K562 (cell line): ENCODE measurements at regions not wholly inside any gene's neighbourhood (a gene's known extent, or its start where the extent isn't known, plus 50 kb on each side); places are given as distances from the start of the nearest gene placed in this dataset.

Source experiments
- ATAC-seq: fragments of 200-7000 bp; cut with Tn5 transposase; 3 replicates; pipeline ENCODE4 v1.9.1; 2020; ENCODE audit warnings: moderate library complexity
- BruUV-seq: library from RNA; stranded (reverse); fragments of 400-500 nt; replicated peaks from 2 replicates; lab custom pipeline; 2021; lab: Mats Ljungman, UMichigan
- CTCF ChIA-PET: fragments of 300-600 bp; formaldehyde crosslinking; extraction: SDS; loops from one replicate; lab custom pipeline; 2021; ENCODE audit warnings: low intra/inter-chr PET ratio; lab: Yijun Ruan, JAX
- POLR2A ChIA-PET: fragments of 300-600, 350-650 bp; sonication (Branson Sonifier 250); formaldehyde crosslinking; extraction: SDS; loops from one replicate; lab custom pipeline; 2021; ENCODE audit warnings: antibody characterized with exemption, inconsistent platforms; lab: Yijun Ruan, JAX
- DNase-seq, 4 experiments: peaks; one replicate each; pipeline versions ENCODE4 v3.0.0 to v3.0.0-alpha.2; 2011 to 2018; ENCODE audit warnings: low spot score in 3 of 4, mixed read lengths in 3 of 4; ENCODE audit errors: extremely low read depth in 1 of 4
- FAIRE-seq: peaks from 2 replicates; lab custom pipeline; 2011; peaks lifted over from hg19 to GRCh38; lab: Jason Lieb, UNC
- H2AFZ ChIP-seq: 2 replicates; pipeline ENCODE4 v1.6.0; 2011; ENCODE audit warnings: low read depth, low read length, control low read depth, inconsistent platforms
- H3K27ac ChIP-seq: fragments of 200-600 bp; 3 replicates; pipeline ENCODE4 v1.8.0; 2011; ENCODE audit warnings: low read depth, mild to moderate bottlenecking, control low read depth, inconsistent platforms, low read length, moderate library complexity, mixed read lengths; ENCODE audit errors: extremely low read depth
- H3K27me3 ChIP-seq, 2 experiments: fragments of 300-600 bp in 1 of 2; 2 replicates in 1 of 2; 3 replicates in 1 of 2; pipeline versions ENCODE4 v1.6.0 to v1.8.0; 2011; ENCODE audit warnings: inconsistent platforms in 2 of 2, low read length in 2 of 2, mild to moderate bottlenecking in 1 of 2, mixed read lengths in 1 of 2, moderate library complexity in 1 of 2; ENCODE audit not compliant: control insufficient read depth in 2 of 2, insufficient read depth in 2 of 2
- H3K36me3 ChIP-seq: fragments of 300-600 bp; 3 replicates; pipeline ENCODE4 v1.8.0; 2011; ENCODE audit warnings: mild to moderate bottlenecking, low read length, inconsistent platforms; ENCODE audit not compliant: control insufficient read depth, insufficient read depth
- H3K4me1 ChIP-seq, 2 experiments: fragments of 200-600 bp in 1 of 2; replicated peaks in 1 of 2; 2 replicates in 1 of 2; 3 replicates in 1 of 2; pipeline versions ENCODE4 v1.5.1 to v1.8.0; 2011; ENCODE audit warnings: inconsistent platforms in 2 of 2, low read length in 2 of 2, mild to moderate bottlenecking in 1 of 2, mixed read lengths in 1 of 2, moderate library complexity in 1 of 2; ENCODE audit not compliant: control insufficient read depth in 2 of 2, insufficient read depth in 2 of 2
- H3K4me2 ChIP-seq: 2 replicates; pipeline ENCODE4 v1.6.1; 2011; ENCODE audit warnings: low read length, control low read depth, inconsistent platforms, mixed read lengths; ENCODE audit not compliant: insufficient read depth
- H3K4me3 ChIP-seq: fragments of 200-600 bp; sonication (generic), shearing (Covaris generic); 2 replicates; pipeline ENCODE4 v1.5.1; 2016; ENCODE audit warnings: control low read depth, inconsistent platforms
- H3K79me2 ChIP-seq: fragments of 200-600 bp; 3 replicates; pipeline ENCODE4 v1.8.0; 2011; ENCODE audit warnings: low read length, inconsistent platforms; ENCODE audit not compliant: control insufficient read depth, insufficient read depth
- H3K9ac ChIP-seq, 2 experiments: 2 replicates each; pipeline versions ENCODE4 v1.6.0 to v1.6.1; 2011; ENCODE audit warnings: low read depth in 2 of 2, low read length in 2 of 2, control low read depth in 1 of 2, inconsistent platforms in 1 of 2, mild to moderate bottlenecking in 1 of 2, mixed read lengths in 1 of 2; ENCODE audit not compliant: insufficient read depth in 1 of 2
- H3K9me1 ChIP-seq: one replicate; pipeline ENCODE4 v1.6.0; 2011; ENCODE audit warnings: inconsistent platforms, mild to moderate bottlenecking, low read length, moderate library complexity; ENCODE audit not compliant: control insufficient read depth, insufficient read depth
- H3K9me3 ChIP-seq: replicated peaks from 2 replicates; pipeline ENCODE4 v1.5.1; 2011; ENCODE audit warnings: low read depth, low read length, inconsistent platforms; ENCODE audit not compliant: control insufficient read depth, insufficient read depth
- H4K20me1 ChIP-seq: replicated peaks from 2 replicates; pipeline ENCODE4 v1.6.1; 2011; ENCODE audit warnings: low read length, inconsistent platforms, mixed read lengths; ENCODE audit not compliant: control insufficient read depth, insufficient read depth
- EWSR1 ChIP-seq: fragments of 450-650 bp; IDR thresholded peaks from 2 replicates; pipeline ENCODE4 v1.6.1; 2018; ENCODE audit warnings: borderline replicate concordance, mild to moderate bottlenecking, low read depth, moderate library complexity; ENCODE audit not compliant: partially characterized antibody
- HLTF ChIP-seq: fragments of 450-650 bp; IDR thresholded peaks from 2 replicates; pipeline ENCODE4 v1.6.1; 2016
- IRF9 ChIP-seq: fragments of 450-650 bp; IDR thresholded peaks from 2 replicates; pipeline ENCODE4 v1.6.1; 2016; ENCODE audit warnings: missing biosample characterization, missing genetic modification characterization
- POU5F1 ChIP-seq: fragments of 150-350 bp; IDR thresholded peaks from 2 replicates; pipeline ENCODE4 v1.6.1; 2014; ENCODE audit warnings: borderline replicate concordance, low read length, low read depth, mild to moderate bottlenecking; ENCODE audit not compliant: partially characterized antibody
- RBM14 ChIP-seq: fragments of 200-400 bp; formaldehyde crosslinking; IDR thresholded peaks from 2 replicates; pipeline ENCODE4 v1.6.1; 2018; ENCODE audit warnings: low read depth, mild to moderate bottlenecking, low read length, moderate library complexity, borderline replicate concordance; ENCODE audit not compliant: insufficient read depth
- SIX5 ChIP-seq, 2 experiments: IDR thresholded peaks; 2 replicates each; pipeline ENCODE4 v1.6.1; 2011; ENCODE audit warnings: low read length in 2 of 2, borderline replicate concordance in 1 of 2, low read depth in 1 of 2, mild to moderate bottlenecking in 1 of 2, moderate library complexity in 1 of 2; ENCODE audit not compliant: insufficient read depth in 1 of 2
- SMARCA4 ChIP-seq: fragments of 450-650 bp; IDR thresholded peaks from 2 replicates; pipeline ENCODE4 v1.6.1; 2016
- WGBS: fragments of 100-300 bp; shearing (Covaris generic); methylation state at CpG from one replicate; pipeline ENCODE4 v1.1.6; 2016; ENCODE audit warnings: low coverage, mixed read lengths; ENCODE audit not compliant: insufficient coverage; ENCODE audit errors: missing lambda C conversion rate; 5-methylcytosine and 5-hydroxymethylcytosine counted together
- in situ Hi-C: fragments of 300-500 bp; cut with MboI; formaldehyde crosslinking; loops from 4 replicates; pipeline ENCODE4 v1.15.0; 2018; ENCODE audit warnings: inconsistent platforms, mixed read lengths
- intact Hi-C: fragments of 100-400 bp; cut with micrococcal nuclease; formaldehyde crosslinking; loops from 2 replicates; pipeline ENCODE4 v1.14.2; 2022
- TF ChIP-seq, protein P1 (sequence below), 2 experiments: fragments of 450-650 bp; formaldehyde crosslinking in 1 of 2; IDR thresholded peaks; 2 replicates each; pipeline versions ENCODE4 v1.4.0 to v1.6.1; 2014 to 2020; ENCODE audit warnings: mild to moderate bottlenecking in 2 of 2, borderline replicate concordance in 1 of 2, low read depth in 1 of 2

DNA sequence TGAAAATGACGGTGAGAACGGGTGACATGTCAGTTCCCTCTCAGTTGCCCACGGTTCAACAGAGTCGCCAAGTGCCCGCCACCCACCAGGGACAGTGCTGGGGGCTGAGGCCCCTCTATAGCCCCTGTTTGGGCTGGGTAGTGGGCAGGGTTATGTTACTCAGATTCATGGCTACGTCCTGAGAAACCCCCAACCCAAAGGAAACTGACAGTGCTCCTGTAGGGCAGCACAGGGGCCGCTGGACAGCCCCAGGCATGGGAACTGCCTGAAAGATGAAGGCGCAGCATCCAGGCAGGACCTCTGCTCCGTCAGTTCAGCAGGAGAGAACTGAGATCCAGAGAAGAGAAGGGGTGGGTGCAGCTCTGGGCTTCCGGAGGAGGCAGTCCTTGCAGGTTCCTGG, 118.9 kb upstream of the PMEPA1 start (continued):
- TF ChIP-seq EWSR1 (no peak), RBM14 (no peak), POU5F1 (no peak), IRF9 (tag) (no peak), SIX5 (IDR thresholded peaks at IDR 0.05; ENCODE audit: borderline replicate concordance in 1 of 2, insufficient read depth in 1 of 2, low read depth in 1 of 2, low read length in 2 of 2) (no peak)

- POLR2A ChIA-PET, result interaction anchor here (0.7 kb wide), 2 partner anchors 9 to 896 kb away, joined by 3 read pairs; no protein-coding TSS in a partner anchor
- no peak for FAIRE-seq
These were observed 117.0 kb upstream of the PMEPA1 start for GRCh38 chr20:57826666-57827287.

More at GRCh38 chr20:57826666-57827287, 117.0 kb upstream of the PMEPA1 start:
- no peak overlapping the region for H3K4me2 ChIP-seq
- no TSS peak for BruUV-seq
- intact Hi-C loops (no loop called here), in situ Hi-C loops (no loop called here)
- no peak for DNase-seq
- CTCF ChIA-PET, result no interaction called here
- no peak overlapping the region for H3K27ac ChIP-seq
- 0 out of 2 replicates have a peak, but pooled peaks cover 5% of the 10 kb centered on the region for H4K20me1 ChIP-seq
- H3K79me2 ChIP-seq, result no peaks in the 10 kb centered on the region
- H3K4me1 ChIP-seq, result no peaks in the 10 kb centered on the region
- H3K9me3 ChIP-seq, result no peaks in the 10 kb centered on the region
- ATAC-seq, result no peak
- WGBS, result 2% methylated on average over 12 of the region's 12 CpGs
- H3K9ac ChIP-seq, result no peak overlapping the region
- H3K4me3 ChIP-seq, result no peak overlapping the region
- peaks cover 13 to 40% of the 10 kb centered on the region in 2 experiments; a peak in 3 of 5 replicates for H3K27me3 ChIP-seq
- TF ChIP-seq SMARCA4 (no peak), HLTF (no peak)
- TF ChIP-seq, protein P1, sequence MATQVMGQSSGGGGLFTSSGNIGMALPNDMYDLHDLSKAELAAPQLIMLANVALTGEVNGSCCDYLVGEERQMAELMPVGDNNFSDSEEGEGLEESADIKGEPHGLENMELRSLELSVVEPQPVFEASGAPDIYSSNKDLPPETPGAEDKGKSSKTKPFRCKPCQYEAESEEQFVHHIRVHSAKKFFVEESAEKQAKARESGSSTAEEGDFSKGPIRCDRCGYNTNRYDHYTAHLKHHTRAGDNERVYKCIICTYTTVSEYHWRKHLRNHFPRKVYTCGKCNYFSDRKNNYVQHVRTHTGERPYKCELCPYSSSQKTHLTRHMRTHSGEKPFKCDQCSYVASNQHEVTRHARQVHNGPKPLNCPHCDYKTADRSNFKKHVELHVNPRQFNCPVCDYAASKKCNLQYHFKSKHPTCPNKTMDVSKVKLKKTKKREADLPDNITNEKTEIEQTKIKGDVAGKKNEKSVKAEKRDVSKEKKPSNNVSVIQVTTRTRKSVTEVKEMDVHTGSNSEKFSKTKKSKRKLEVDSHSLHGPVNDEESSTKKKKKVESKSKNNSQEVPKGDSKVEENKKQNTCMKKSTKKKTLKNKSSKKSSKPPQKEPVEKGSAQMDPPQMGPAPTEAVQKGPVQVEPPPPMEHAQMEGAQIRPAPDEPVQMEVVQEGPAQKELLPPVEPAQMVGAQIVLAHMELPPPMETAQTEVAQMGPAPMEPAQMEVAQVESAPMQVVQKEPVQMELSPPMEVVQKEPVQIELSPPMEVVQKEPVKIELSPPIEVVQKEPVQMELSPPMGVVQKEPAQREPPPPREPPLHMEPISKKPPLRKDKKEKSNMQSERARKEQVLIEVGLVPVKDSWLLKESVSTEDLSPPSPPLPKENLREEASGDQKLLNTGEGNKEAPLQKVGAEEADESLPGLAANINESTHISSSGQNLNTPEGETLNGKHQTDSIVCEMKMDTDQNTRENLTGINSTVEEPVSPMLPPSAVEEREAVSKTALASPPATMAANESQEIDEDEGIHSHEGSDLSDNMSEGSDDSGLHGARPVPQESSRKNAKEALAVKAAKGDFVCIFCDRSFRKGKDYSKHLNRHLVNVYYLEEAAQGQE (IDR thresholded peaks at IDR 0.05; ENCODE audit: borderline replicate concordance), result peak; percentile 29
- TF ChIP-seq, protein P1 (CRISPR knock-in tag; IDR thresholded peaks at IDR 0.05; ENCODE audit: low read depth), result no peak
- H3K9me1 ChIP-seq, result no peaks in the 10 kb centered on the region
- H3K36me3 ChIP-seq, result no peaks in the 10 kb centered on the region
- no peak overlapping the region for H2AFZ ChIP-seq
